DOHH2 (cell line): ENCODE measurements at regions not wholly inside any gene's neighbourhood (a gene's known extent, or its start where the extent isn't known, plus 50 kb on each side); places are given as distances from the start of the nearest gene placed in this dataset.

Experiments
- CTCF ChIP-seq: fragments of 200-600 bp; sonication (generic); IDR thresholded peaks from one replicate; pipeline ENCODE4 v1.5.1; 2014; ENCODE audit warnings: antibody characterized with exemption, mild to moderate bottlenecking, low read depth, low read length; ENCODE audit not compliant: poor library complexity, severe bottlenecking
- EZH2phosphoT487 ChIP-seq: fragments of 200-600 bp; sonication (generic); IDR thresholded peaks from 2 replicates; pipeline ENCODE4 v1.6.1; 2017; ENCODE audit warnings: borderline replicate concordance, mild to moderate bottlenecking, antibody characterized with exemption, low read length, moderate library complexity, mixed read lengths

GRCh38 chr5:40307920-40308319 lies 371.8 kb upstream of the PTGER4 start:
- TF ChIP-seq CTCF (no peak), EZH2phosphoT487 (no peak)
